GM20000 (cell line): ENCODE measurements at regions not wholly inside any gene's neighbourhood (a gene's known extent, or its start where the extent isn't known, plus 50 kb on each side); places are given as distances from the start of the nearest gene placed in this dataset.

Experiments
- DNase-seq: peaks from one replicate; pipeline ENCODE4 v3.0.0; 2012; ENCODE audit warnings: low spot score
- TF ChIP-seq, protein P1 (sequence below): IDR thresholded peaks from 2 replicates; pipeline ENCODE4 v1.5.1; 2012; ENCODE audit warnings: mild to moderate bottlenecking, control low read depth; ENCODE audit errors: extremely low read depth, missing control alignments

DNA sequence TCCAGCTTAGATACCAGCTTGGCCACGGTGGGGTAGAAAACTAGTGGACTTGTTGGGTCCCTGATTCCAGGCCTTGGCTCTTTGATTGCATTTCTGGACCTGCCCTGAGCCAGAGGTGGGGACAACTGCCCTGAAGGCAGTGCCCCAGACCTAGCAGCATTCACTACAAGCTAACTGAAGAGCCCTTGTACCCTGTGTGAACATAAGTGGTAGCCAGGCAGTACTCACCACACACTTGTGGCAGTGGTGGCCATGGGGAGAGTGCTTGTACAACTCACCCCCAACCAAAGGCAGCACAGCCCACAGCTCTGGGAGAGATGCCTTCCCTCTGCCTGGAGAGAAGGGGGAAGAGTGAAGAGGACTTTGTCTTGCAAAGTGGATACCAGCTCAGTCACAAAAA lies 177.3 kb upstream of the NAALADL2 start:
- TF ChIP-seq, protein P1, sequence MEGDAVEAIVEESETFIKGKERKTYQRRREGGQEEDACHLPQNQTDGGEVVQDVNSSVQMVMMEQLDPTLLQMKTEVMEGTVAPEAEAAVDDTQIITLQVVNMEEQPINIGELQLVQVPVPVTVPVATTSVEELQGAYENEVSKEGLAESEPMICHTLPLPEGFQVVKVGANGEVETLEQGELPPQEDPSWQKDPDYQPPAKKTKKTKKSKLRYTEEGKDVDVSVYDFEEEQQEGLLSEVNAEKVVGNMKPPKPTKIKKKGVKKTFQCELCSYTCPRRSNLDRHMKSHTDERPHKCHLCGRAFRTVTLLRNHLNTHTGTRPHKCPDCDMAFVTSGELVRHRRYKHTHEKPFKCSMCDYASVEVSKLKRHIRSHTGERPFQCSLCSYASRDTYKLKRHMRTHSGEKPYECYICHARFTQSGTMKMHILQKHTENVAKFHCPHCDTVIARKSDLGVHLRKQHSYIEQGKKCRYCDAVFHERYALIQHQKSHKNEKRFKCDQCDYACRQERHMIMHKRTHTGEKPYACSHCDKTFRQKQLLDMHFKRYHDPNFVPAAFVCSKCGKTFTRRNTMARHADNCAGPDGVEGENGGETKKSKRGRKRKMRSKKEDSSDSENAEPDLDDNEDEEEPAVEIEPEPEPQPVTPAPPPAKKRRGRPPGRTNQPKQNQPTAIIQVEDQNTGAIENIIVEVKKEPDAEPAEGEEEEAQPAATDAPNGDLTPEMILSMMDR: no peak
- no peak for DNase-seq

GRCh38 chr3:174685796-174686195 lies 173.3 kb upstream of the NAALADL2 start:
- TF ChIP-seq, protein P1: no peak
- DNase-seq: no peak

DNA sequence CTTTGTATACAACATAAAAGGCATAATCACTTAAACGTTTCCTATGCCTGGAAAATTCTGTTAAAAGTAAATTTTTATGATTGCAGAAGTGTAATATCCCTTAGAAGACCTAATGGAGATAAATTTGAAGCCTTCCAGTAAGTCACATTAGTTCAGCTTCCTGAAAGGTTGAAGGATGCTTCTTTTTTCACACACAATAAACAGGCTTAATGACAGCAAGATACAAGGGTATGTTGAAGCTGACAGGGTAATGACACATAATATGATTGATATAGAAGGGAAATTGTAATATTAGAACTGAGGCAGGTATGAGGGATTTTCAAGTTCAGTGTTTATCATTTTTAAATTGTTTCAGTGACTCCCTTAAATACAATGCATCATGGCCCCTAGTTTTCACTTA lies 161.8 kb upstream of the NAALADL2 start:
- TF ChIP-seq, protein P1: no peak
- DNase-seq: no peak

GRCh38 chr3:174700736-174701135 lies 158.4 kb upstream of the NAALADL2 start:
- TF ChIP-seq, protein P1: no peak
- no peak for DNase-seq

- TF ChIP-seq, protein P1: no peak
- no peak for DNase-seq
These were observed 148.5 kb upstream of the NAALADL2 start for GRCh38 chr3:174710612-174711011.

DNA sequence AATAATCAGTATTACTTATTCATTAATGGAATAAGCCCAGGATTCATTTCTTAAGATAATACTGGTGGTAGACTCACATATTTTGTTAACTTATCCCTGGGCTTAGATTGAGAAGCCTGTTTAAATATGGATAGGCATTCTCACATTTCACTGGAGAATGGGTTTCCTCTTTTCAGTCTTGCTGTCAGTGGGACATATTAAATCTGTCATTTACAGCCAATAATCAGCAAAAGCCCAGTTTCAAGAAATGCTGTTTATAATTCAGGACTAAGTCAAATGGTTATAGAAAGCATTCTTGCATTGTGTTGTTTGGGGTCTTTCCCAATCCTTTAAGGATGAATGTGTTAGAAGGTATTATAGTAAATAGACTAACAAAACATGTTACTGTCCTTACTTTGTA lies 143.7 kb upstream of the NAALADL2 start:
- DNase-seq: no peak

DNA sequence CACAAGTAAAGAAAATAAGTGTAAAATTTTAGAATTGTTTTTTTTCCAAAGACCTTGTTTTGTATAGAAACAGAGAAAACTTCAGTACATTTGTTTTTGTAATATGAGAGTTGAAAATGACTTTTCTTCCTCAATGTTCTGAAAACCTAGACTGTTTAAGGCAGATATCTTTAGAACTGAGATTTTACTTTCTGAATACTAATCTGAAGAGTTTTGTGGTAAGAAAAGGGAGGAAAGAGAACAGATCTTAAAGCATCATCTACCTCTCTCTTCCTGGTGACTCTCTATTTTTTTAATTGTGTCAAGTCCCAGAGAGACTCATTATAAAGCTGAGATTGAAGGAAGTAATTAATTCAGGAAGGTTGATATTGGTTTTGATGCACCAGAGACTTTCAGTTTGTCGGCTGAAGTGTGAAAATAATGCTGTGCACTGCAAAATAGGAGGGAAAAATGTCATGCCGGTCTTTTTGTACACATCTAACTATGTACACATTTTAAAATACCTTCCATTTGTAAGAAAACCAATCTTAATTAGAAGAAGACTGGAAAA lies 142.1 kb upstream of the NAALADL2 start:
- TF ChIP-seq, protein P1: no peak
- DNase-seq: no peak

More for the DNA sequence above, 143.7 kb upstream of the NAALADL2 start:
- TF ChIP-seq, protein P1: no peak
